Activated CD4-positive, alpha-beta T cell treated with anti-CD3 and anti-CD28 coated beads for 24 hours (primary cell): ENCODE measurements at regions not wholly inside any gene's neighbourhood (a gene's known extent, or its start where the extent isn't known, plus 50 kb on each side); places are given as distances from the start of the nearest gene placed in this dataset.
"Not testable (repeated sequence)": the region's sequence is repeated elsewhere in the genome, so short reads cannot be mapped to it uniquely, and the experiment has no call there.

Experiments used
- DNase-seq, 2 donors: peaks; one replicate each; pipeline ENCODE4 v3.0.0-alpha.2; 2020; ENCODE audit warnings: low read depth in 2 of 2

GRCh38 chr20:57773059-57773815, 63.4 kb upstream of the PMEPA1 start:
- DNase-seq, result no peak

DNA sequence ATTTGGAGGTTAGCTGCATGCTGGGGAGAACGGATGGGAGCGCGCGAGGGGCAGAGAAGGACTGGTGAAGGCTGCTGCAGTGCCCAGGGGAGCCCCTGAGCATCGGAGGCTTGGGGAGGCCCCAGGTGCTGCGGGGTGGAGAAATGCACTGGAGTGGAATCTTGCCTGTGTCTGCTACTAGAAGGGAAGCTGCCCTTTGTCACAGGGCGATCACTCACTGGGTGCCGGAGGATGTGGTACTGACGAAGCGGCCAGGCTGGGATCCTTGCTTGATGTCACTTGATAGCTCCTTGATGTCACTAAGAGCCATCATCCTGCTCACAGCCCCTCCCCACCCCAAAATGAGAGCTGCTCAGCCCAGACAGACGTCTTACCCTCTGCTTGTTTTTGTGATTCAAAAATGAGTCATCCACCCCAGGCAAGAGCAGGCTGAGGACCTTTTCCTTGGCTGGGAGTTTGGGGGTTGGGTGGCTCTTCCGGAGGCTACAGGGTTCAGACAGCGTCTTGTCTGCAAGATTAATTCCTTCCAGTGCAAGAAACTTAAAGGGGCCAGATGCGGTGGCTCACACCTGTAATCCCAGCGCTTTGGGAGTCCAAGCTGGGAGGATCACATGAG, 62.6 kb upstream of the PMEPA1 start:
- no peak for DNase-seq

GRCh38 chr20:57770852-57771720, 61.3 kb upstream of the PMEPA1 start:
- no peak for DNase-seq

- not testable (repeated sequence) for DNase-seq
These were observed 60.6 kb upstream of the PMEPA1 start for GRCh38 chr20:57770401-57770800.

DNA sequence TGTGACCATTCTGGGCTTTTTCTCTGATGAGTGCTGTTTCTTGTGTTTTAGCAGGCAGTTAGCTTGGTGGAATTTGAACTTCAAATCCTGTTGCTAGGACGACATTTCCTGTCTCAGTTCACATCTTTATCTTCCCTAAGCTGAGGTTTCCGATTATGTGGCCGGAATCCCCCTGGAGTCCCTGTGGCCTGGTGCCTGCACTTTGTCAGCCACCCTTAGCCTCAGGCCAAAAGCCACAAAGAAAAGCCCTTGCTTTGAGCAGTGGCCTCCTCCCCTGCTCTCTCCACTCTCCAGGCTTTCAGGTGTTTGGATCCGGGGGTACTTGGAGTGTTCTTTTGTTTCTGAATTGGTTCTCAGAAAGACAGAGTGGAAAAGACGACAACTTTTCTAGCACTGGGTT, 59.9 kb upstream of the PMEPA1 start:
- DNase-seq, result no peak

- DNase-seq, result no peak
These were observed 58.7 kb upstream of the PMEPA1 start for GRCh38 chr20:57768519-57768918.

DNA sequence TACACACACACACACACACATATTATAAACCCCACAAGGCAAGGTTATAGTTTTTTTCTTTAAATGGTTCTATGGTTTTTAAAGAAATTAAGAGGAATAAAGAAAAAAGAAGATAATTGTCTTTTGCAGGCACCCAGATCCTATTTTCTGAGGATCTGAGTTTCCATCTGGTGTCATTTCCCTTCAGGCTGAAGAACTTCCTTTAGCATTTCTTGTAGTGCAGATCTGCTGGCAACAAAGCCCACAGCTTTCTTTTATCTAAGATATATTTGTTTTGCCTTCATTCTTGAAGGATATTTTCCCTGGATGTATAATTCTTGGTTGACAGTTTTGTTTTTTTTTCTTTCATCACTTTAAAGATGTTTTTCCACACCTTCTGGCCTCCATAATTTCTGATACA, 57.6 kb upstream of the PMEPA1 start:
- no peak for DNase-seq

GRCh38 chr20:57763235-57763595, 53.4 kb upstream of the PMEPA1 start:
- no peak for DNase-seq

DNA sequence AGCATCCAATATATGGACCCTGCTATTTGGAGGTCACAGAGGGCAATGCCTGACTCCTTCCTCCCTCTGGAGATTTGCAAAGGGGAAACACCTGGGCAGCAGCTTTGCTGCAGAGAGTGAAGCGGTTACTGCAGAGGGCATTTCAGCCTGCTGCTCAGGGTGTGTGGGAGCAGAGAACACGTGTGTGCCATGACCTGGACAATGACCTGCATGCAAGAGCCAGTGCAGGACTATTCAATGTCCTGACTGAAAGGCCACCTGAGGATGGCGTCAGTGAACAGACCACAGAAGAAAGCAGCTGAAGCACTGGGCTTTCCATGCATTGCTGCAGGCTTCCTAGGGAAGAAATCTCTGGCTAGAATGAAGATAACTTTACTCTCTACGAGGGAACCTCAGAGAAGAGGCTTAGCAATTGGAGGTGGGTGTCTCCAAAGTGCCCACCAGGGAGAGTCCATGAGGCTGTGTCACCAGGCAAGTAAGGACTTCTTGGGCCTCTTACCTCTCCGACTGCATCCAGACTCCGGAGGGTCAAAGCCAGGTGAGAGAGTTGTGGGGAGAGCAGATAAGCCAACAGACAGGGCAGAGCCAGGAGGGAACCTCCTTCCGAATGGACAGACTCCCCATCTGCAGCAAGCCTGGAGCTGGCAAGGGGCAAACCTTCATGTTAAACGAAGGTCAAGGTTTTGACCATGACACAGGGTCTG, 52.9 kb upstream of the PMEPA1 start:
- no peak for DNase-seq

- no peak for DNase-seq
These were observed 51.6 kb upstream of the PMEPA1 start for GRCh38 chr20:57761413-57761734.

DNA sequence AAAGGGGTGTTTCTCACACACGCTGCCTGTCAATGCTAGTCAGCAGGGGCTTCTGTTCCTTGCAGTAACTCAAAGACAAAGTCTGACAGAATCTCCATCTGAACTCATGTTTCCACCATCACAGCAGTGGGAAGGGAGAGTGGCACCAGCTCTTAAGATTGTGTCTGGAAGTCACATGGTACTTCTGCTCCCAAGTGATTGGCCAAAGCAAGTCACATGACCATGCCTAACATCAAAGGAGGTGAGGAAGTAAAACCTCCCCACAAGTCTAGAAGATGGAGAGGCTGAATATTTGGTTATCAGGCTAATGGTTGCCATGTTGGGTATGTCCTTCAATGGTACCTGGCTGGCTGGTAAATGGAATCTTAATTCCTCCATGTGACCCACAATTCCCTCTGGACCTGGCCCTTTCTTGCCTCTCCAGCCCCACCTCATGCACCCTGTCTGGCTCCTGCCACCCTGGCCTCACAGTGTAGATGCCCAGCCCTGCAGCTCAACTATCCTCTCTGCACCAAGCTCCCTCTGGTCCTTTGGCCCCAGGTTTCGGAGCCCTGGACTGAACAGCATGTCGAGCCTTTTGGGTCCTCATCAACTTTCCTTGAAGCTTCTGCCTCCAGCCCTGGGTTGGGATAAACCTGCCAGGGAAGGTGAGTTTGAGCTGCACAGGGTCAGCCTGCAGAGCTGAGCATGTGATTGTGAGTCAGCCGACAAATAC, 51.0 kb upstream of the PMEPA1 start:
- DNase-seq, result no peak

DNA sequence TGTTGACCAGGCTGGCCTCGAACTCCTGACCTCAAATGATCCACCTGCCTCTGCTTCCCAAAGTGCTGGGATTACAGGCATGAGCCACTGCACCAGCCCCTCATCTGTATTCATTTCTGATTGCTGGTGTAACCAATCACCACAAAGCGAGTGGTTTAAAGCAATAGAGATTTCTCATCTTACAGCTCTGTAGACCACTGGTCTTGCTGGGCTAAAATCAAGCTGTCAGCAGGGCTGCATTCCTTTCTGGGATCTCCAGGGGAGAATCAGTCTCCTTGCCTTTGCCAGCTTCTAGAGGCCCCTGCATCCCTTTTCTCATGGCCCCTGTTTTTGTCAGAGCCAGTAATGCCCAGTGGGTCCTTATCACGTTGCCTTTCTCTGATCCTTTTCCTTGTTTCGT, 49.9 kb upstream of the PMEPA1 start:
- no peak for DNase-seq
